HL-60 (cell line): ENCODE measurements at regions not wholly inside any gene's neighbourhood (a gene's known extent, or its start where the extent isn't known, plus 50 kb on each side); places are given as distances from the start of the nearest gene placed in this dataset.

Experiments used
- DNase-seq, 2 experiments: peaks; one replicate each; pipeline ENCODE4 v3.0.0-alpha.2; 2010 to 2020; ENCODE audit warnings: low read depth in 1 of 2, low spot score in 1 of 2
- H3K27ac ChIP-seq: fragments of 250-450 bp; sonication (Bioruptor Pico); replicated peaks from 2 replicates; pipeline ENCODE4 v1.5.1; 2020; ENCODE audit warnings: mild to moderate bottlenecking, moderate library complexity
- H3K27me3 ChIP-seq: fragments of 250-450 bp; sonication (Bioruptor Pico); 2 replicates; pipeline ENCODE4 v1.5.1; 2021; ENCODE audit warnings: mild to moderate bottlenecking, moderate library complexity; ENCODE audit not compliant: insufficient read depth, poor library complexity, severe bottlenecking
- H3K4me3 ChIP-seq: replicated peaks from 2 replicates; pipeline ENCODE4 v1.5.1; 2011; ENCODE audit warnings: mild to moderate bottlenecking, control low read depth, low read length; ENCODE audit not compliant: insufficient read depth
- GABPA ChIP-seq: IDR thresholded peaks from 2 replicates; pipeline ENCODE4 v1.6.1; 2012; ENCODE audit warnings: low read depth
- POLR2AphosphoS5 ChIP-seq: IDR thresholded peaks from 2 replicates; pipeline ENCODE4 v1.6.1; 2012; ENCODE audit warnings: low read depth
- SPI1 ChIP-seq: IDR thresholded peaks from 2 replicates; pipeline ENCODE4 v1.6.1; 2012; ENCODE audit warnings: low read depth, mild to moderate bottlenecking, borderline replicate concordance
- TF ChIP-seq, protein P1 (sequence below): IDR thresholded peaks from 2 replicates; pipeline ENCODE4 v1.6.1; 2012; ENCODE audit warnings: low read depth; ENCODE audit not compliant: insufficient replicate concordance
- TF ChIP-seq, protein P2 (sequence below): IDR thresholded peaks from one replicate; pipeline ENCODE4 v1.5.1; 2011; ENCODE audit warnings: low read length, control low read depth, inconsistent platforms; ENCODE audit not compliant: insufficient read depth

DNA sequence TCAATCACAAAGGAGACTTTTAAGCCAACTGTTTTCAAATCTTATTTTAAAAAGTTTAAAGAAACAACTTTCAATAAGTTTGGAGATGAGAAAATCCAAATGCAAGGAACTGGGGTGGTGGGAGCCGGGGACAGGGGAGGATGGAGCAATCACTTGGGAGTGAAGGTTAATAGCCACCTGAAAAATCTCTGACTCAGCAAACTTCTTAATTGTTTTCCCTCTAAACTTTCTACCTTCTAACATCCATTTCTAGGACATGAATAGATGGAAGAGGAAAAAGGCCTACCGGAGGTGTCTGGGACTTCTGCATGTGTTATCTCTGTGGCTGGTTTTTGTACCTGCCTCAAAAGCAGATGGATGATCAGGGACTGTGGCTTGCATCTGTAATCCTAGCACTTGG lies 360.6 kb downstream of the OSTF1 start:
- H3K27me3 ChIP-seq = no peaks in the 10 kb centered on the region
- no peak for TF ChIP-seq SPI1
- TF ChIP-seq, protein P1, sequence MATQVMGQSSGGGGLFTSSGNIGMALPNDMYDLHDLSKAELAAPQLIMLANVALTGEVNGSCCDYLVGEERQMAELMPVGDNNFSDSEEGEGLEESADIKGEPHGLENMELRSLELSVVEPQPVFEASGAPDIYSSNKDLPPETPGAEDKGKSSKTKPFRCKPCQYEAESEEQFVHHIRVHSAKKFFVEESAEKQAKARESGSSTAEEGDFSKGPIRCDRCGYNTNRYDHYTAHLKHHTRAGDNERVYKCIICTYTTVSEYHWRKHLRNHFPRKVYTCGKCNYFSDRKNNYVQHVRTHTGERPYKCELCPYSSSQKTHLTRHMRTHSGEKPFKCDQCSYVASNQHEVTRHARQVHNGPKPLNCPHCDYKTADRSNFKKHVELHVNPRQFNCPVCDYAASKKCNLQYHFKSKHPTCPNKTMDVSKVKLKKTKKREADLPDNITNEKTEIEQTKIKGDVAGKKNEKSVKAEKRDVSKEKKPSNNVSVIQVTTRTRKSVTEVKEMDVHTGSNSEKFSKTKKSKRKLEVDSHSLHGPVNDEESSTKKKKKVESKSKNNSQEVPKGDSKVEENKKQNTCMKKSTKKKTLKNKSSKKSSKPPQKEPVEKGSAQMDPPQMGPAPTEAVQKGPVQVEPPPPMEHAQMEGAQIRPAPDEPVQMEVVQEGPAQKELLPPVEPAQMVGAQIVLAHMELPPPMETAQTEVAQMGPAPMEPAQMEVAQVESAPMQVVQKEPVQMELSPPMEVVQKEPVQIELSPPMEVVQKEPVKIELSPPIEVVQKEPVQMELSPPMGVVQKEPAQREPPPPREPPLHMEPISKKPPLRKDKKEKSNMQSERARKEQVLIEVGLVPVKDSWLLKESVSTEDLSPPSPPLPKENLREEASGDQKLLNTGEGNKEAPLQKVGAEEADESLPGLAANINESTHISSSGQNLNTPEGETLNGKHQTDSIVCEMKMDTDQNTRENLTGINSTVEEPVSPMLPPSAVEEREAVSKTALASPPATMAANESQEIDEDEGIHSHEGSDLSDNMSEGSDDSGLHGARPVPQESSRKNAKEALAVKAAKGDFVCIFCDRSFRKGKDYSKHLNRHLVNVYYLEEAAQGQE = no peak
- TF ChIP-seq, protein P2, sequence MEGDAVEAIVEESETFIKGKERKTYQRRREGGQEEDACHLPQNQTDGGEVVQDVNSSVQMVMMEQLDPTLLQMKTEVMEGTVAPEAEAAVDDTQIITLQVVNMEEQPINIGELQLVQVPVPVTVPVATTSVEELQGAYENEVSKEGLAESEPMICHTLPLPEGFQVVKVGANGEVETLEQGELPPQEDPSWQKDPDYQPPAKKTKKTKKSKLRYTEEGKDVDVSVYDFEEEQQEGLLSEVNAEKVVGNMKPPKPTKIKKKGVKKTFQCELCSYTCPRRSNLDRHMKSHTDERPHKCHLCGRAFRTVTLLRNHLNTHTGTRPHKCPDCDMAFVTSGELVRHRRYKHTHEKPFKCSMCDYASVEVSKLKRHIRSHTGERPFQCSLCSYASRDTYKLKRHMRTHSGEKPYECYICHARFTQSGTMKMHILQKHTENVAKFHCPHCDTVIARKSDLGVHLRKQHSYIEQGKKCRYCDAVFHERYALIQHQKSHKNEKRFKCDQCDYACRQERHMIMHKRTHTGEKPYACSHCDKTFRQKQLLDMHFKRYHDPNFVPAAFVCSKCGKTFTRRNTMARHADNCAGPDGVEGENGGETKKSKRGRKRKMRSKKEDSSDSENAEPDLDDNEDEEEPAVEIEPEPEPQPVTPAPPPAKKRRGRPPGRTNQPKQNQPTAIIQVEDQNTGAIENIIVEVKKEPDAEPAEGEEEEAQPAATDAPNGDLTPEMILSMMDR = no peak
- TF ChIP-seq GABPA = no peak
- TF ChIP-seq POLR2AphosphoS5 = no peak
- DNase-seq = no peak
- H3K27ac ChIP-seq = no peak overlapping the region
- H3K4me3 ChIP-seq = no peak overlapping the region

DNA sequence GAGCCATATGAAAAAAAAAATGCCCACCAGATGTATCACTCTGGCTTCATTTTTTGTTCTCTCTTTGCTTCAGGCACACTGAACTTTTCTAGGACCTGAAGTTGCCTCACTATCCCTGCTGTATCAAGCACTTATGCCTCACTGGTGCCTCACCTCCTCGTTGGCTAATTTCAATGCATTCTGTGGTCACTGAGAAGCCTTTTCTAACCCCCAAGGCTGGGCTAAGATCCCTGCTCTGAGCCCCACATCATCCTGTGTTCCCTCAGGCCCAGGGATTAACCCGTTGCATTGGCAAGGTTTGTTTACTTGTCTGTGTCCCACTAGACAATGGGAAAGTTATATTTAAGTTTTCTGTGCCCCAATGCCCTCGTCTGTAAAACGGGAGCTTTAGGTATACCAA lies 362.7 kb downstream of the OSTF1 start:
- no peak overlapping the region for H3K4me3 ChIP-seq
- no peak overlapping the region for H3K27ac ChIP-seq
- no peak for TF ChIP-seq GABPA
- TF ChIP-seq POLR2AphosphoS5 = no peak
- no peak for TF ChIP-seq SPI1
- TF ChIP-seq, protein P2 = no peak
- TF ChIP-seq, protein P1 = no peak
- no peaks in the 10 kb centered on the region for H3K27me3 ChIP-seq
- DNase-seq = no peak

DNA sequence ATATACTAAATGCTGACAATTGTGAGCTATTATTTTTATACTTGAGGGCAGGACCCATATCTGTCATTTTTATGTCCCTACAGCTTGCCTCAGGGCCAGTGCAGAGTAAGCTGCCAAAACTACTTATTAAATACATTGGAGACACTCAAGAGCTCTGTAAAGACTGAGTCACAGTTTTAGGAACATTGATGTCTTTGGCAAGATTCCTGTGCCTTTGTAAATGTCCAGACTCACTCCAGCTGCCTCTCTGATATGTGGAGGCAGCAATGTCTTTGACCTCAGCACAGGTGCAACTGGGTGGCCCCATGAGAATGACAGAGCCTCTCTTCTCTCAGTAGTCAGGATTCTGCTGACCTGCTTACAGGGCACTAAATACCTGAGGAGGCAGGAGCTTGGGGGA lies 363.2 kb downstream of the OSTF1 start:
- TF ChIP-seq, protein P1 = no peak
- no peak for TF ChIP-seq SPI1
- no peak for DNase-seq
- no peak overlapping the region for H3K27ac ChIP-seq
- no peak overlapping the region for H3K4me3 ChIP-seq
- no peaks in the 10 kb centered on the region for H3K27me3 ChIP-seq

DNA sequence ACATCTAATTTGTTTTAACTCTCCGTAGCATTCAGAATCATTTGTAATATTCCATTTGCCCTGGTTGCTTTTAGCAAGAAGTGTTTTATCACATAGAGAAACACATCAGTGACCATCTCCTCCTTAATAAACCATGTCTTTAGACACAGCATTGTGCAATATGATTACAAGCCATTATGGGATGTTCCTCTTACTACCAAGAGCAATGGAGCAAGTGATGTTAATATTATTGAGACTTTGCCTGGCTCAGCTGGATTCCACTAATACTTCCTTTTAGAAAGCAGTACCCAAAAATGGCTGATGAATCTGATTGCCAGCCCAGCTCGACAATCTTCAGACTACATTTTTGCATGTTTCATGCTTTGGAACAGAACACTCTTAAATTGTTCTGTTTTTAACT lies 364.2 kb downstream of the OSTF1 start:
- TF ChIP-seq, protein P2 = no peak
- TF ChIP-seq GABPA (no peak), POLR2AphosphoS5 (no peak), SPI1 (no peak)
- TF ChIP-seq, protein P1 = no peak

More for the DNA sequence above, 364.2 kb downstream of the OSTF1 start:
- no peaks in the 10 kb centered on the region for H3K27me3 ChIP-seq
- no peak overlapping the region for H3K4me3 ChIP-seq
- no peak for DNase-seq
- no peak overlapping the region for H3K27ac ChIP-seq
